Esophagus squamous epithelium (tissue), 5 donors: ENCODE measurements at regions not wholly inside any gene's neighbourhood (a gene's known extent, or its start where the extent isn't known, plus 50 kb on each side); places are given as distances from the start of the nearest gene placed in this dataset.

Experiments
- DNase-seq: peaks from one replicate; lab custom pipeline; 2025; lab: John Stamatoyannopoulos, UW
- H3K27ac ChIP-seq, 4 donors: fragments of 200-600 bp; sonication (generic); one replicate each; pipeline ENCODE4 v1.5.1; 2016 to 2019; ENCODE audit warnings: mild to moderate bottlenecking in 1 of 4
- H3K27me3 ChIP-seq, 4 donors: fragments of 200-600 bp; sonication (generic); 1 replicate in 3 of 4; 2 replicates in 1 of 4; pipeline versions ENCODE4 v1.5.1 to v1.6.0; 2017 to 2021; ENCODE audit warnings: antibody characterized with exemption in 1 of 4
- H3K36me3 ChIP-seq, 3 donors: fragments of 200-600 bp; sonication (generic); one replicate each; pipeline ENCODE4 v1.5.1; 2016 to 2019
- H3K4me1 ChIP-seq, 3 donors: fragments of 200-600 bp; sonication (generic); one replicate each; pipeline ENCODE4 v1.5.1; 2017 to 2019
- H3K4me3 ChIP-seq, 4 donors: fragments of 200-600 bp; sonication (generic); 1 replicate in 3 of 4; 2 replicates in 1 of 4; pipeline ENCODE4 v1.5.1; 2016 to 2019; ENCODE audit warnings: mild to moderate bottlenecking in 2 of 4, moderate library complexity in 1 of 4
- H3K9me3 ChIP-seq, 3 donors: fragments of 200-600 bp; sonication (generic); one replicate each; pipeline ENCODE4 v1.5.1; 2016 to 2019
- CTCF ChIP-seq, 6 experiments: fragments of 450-650 bp in 4 of 6; fragments of 200-600 bp in 2 of 6; sonication (generic) in 2 of 6; IDR thresholded peaks; one replicate each; pipeline ENCODE4 v1.5.1; 2016 to 2019; ENCODE audit warnings: antibody characterized with exemption in 6 of 6, mild to moderate bottlenecking in 4 of 6, moderate library complexity in 4 of 6
- POLR2A ChIP-seq, 4 donors: fragments of 450-650 bp; IDR thresholded peaks; one replicate each; pipeline ENCODE4 v1.6.1; 2017; ENCODE audit warnings: antibody characterized with exemption in 4 of 4, mild to moderate bottlenecking in 4 of 4, moderate library complexity in 3 of 4
- WGBS, 2 donors: methylation state at CpG; one replicate each; pipeline ENCODE4 v1.1.5; 2018; 5-methylcytosine and 5-hydroxymethylcytosine counted together
- intact Hi-C: fragments of 100-400 bp; cut with DNase I; formaldehyde crosslinking; loops from one replicate; pipeline ENCODE4 v1.15.0; 2022
- donor health status: DM: yes; HTN: yes; CAD: no.

- 63 to 64% methylated on average over 9 of the region's 9 CpGs for WGBS, 2 donors
- DNase-seq, result no peak
- Histone ChIP-seq H3K27me3 (peaks cover 0 to 29% (median 0%) of the 10 kb centered on the region in 4 donors), H3K4me1 (peaks cover 0 to 25% (median 3%) of the 10 kb centered on the region in 3 donors), H3K9me3 (peaks cover 0 to 9% (median 7%) of the 10 kb centered on the region in 3 donors), H3K4me3 (peak overlapping the region in 3 of 4 donors; percentile 28 to 57 (median 35)), H3K27ac (peak overlapping the region in 2 of 4 donors; percentile 21 to 58), H3K36me3 (no peaks in the 10 kb centered on the region)
- TF ChIP-seq CTCF (IDR thresholded peaks at IDR 0.05) (no peak), POLR2A (IDR thresholded peaks at IDR 0.05) (no peak)
- intact Hi-C loops, result no loop called here
These were observed 661.1 kb downstream of the VRK1 start for GRCh38 chr14:97458255-97458654.

GRCh38 chr14:97458661-97459579 lies 661.7 kb downstream of the VRK1 start:
- no peak for DNase-seq
- 24 to 68% methylated on average over 20 to 22 of the region's 33 CpGs for WGBS, 2 donors
- peak overlapping the region in 2 of 4 donors; percentile 21 to 58 for H3K27ac ChIP-seq

GRCh38 chr14:97462081-97462480 lies 664.9 kb downstream of the VRK1 start:
- intact Hi-C loops, result no loop called here
- no peak overlapping the region for H3K4me3 ChIP-seq
- TF ChIP-seq POLR2A (IDR thresholded peaks at IDR 0.05), result no peak
- TF ChIP-seq CTCF (IDR thresholded peaks at IDR 0.05), result no peak

More at GRCh38 chr14:97458661-97459579, 661.7 kb downstream of the VRK1 start:
- Histone ChIP-seq H3K36me3 (no peaks in the 10 kb centered on the region), H3K9me3 (peaks cover 0 to 9% (median 7%) of the 10 kb centered on the region in 3 donors), H3K27me3 (peaks cover 0 to 29% (median 0%) of the 10 kb centered on the region in 4 donors), H3K4me3 (peak overlapping the region; percentile 7 to 57 (median 32)), H3K4me1 (peaks cover 0 to 25% (median 3%) of the 10 kb centered on the region in 3 donors)
- TF ChIP-seq POLR2A (IDR thresholded peaks at IDR 0.05) (peak in 1 of 4 donors; percentile 43), CTCF (IDR thresholded peaks at IDR 0.05) (no peak)
- intact Hi-C loops, result no loop called here

GRCh38 chr14:97468220-97468619 lies 671.0 kb downstream of the VRK1 start:
- peaks cover 0 to 22% (median 0%) of the 10 kb centered on the region in 4 donors for H3K27me3 ChIP-seq
- H3K4me3 ChIP-seq, result no peak overlapping the region
- H3K27ac ChIP-seq, result no peak overlapping the region
- TF ChIP-seq CTCF (IDR thresholded peaks at IDR 0.05) (no peak), POLR2A (IDR thresholded peaks at IDR 0.05) (no peak)
- 73 to 82% methylated on average over 5 to 6 of the region's 6 CpGs for WGBS, 2 donors
- H3K9me3 ChIP-seq, result no peaks in the 10 kb centered on the region
- no peaks in the 10 kb centered on the region for H3K36me3 ChIP-seq
- no peak for DNase-seq
- intact Hi-C loops, result no loop called here
- H3K4me1 ChIP-seq, result no peaks in the 10 kb centered on the region

More at GRCh38 chr14:97462081-97462480, 664.9 kb downstream of the VRK1 start:
- DNase-seq, result no peak
- Histone ChIP-seq H3K36me3 (no peaks in the 10 kb centered on the region), H3K4me1 (peaks cover 0 to 20% (median 3%) of the 10 kb centered on the region in 3 donors), H3K27ac (no peak overlapping the region), H3K27me3 (peaks cover 0 to 18% (median 0%) of the 10 kb centered on the region in 4 donors), H3K9me3 (peaks cover 0 to 9% (median 7%) of the 10 kb centered on the region in 3 donors)
- 70 to 93% methylated on average over 2 of the region's 2 CpGs for WGBS, 2 donors

DNA sequence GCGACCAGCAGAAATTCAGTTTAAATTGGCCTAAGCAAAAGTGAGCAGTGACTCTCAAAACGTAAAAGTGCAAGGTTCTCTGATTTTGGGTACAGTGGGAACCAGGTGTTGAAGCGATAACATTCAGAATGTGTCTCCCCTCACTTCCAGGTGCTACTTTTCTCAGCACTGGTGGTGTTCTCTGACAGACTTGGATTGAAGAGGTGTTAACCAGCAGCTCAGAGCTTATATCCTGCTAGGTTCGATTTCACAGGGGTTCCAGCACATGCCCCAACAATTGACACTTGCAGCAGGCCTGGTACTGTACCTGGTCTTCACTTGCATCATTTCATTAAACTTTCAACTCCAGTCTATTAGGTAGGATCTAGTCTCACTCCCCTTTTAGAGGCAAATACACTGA lies 680.2 kb downstream of the VRK1 start:
- H3K27ac ChIP-seq, result no peak overlapping the region

More for the DNA sequence above, 680.2 kb downstream of the VRK1 start:
- TF ChIP-seq CTCF (IDR thresholded peaks at IDR 0.05), result no peak
- no peak for TF ChIP-seq POLR2A (IDR thresholded peaks at IDR 0.05)
- 62 to 70% methylated on average over 4 of the region's 4 CpGs for WGBS, 2 donors
- no peak for DNase-seq
- Histone ChIP-seq H3K4me1 (no peaks in the 10 kb centered on the region), H3K4me3 (no peak overlapping the region), H3K27me3 (no peaks in the 10 kb centered on the region), H3K9me3 (no peaks in the 10 kb centered on the region), H3K36me3 (no peaks in the 10 kb centered on the region)
- intact Hi-C loops, result no loop called here
